Prostate gland (tissue), 2 donors: ENCODE measurements at regions not wholly inside any gene's neighbourhood (a gene's known extent, or its start where the extent isn't known, plus 50 kb on each side); places are given as distances from the start of the nearest gene placed in this dataset.

Experiments
- DNase-seq: peaks from one replicate; pipeline ENCODE4 v3.0.0-alpha.2; 2019; ENCODE audit warnings: low spot score
- H3K27ac ChIP-seq, 2 donors: fragments of 200-600 bp; sonication (generic); 2 replicates each; pipeline ENCODE4 v1.5.1; 2017 to 2019
- H3K27me3 ChIP-seq: fragments of 200-600 bp; sonication (generic); replicated peaks from 2 replicates; pipeline ENCODE4 v1.5.1; 2019; ENCODE audit not compliant: insufficient read depth
- H3K36me3 ChIP-seq, 2 donors: fragments of 200-600 bp; sonication (generic); 1 replicate in 1 of 2; 2 replicates in 1 of 2; pipeline versions ENCODE4 v1.5.1 to v1.8.1; 2017 to 2019
- H3K4me1 ChIP-seq: fragments of 200-600 bp; sonication (generic); replicated peaks from 2 replicates; pipeline ENCODE4 v1.5.1; 2019
- H3K4me3 ChIP-seq, 2 donors: fragments of 200-600 bp; sonication (generic); 2 replicates each; pipeline ENCODE4 v1.5.1; 2017 to 2019
- H3K9me3 ChIP-seq: fragments of 200-600 bp; sonication (generic); 2 replicates; pipeline ENCODE4 v1.5.1; 2017
- POLR2A ChIP-seq: fragments of 450-650 bp; IDR thresholded peaks from one replicate; pipeline ENCODE4 v1.6.1; 2016; ENCODE audit warnings: antibody characterized with exemption, mild to moderate bottlenecking
- POLR2AphosphoS5 ChIP-seq: sonication (generic); formaldehyde crosslinking; IDR thresholded peaks from one replicate; pipeline ENCODE4 v1.6.1; 2017; ENCODE audit warnings: antibody characterized with exemption
- WGBS: methylation state at CpG from one replicate; pipeline ENCODE4 v1.1.5; 2018; 5-methylcytosine and 5-hydroxymethylcytosine counted together
- intact Hi-C: fragments of 100-400 bp; cut with DNase I; formaldehyde crosslinking; loops from one replicate; pipeline ENCODE4 v1.14.2; 2022
- TF ChIP-seq, protein P1 (sequence below), 4 experiments: fragments of 200-600 bp in 2 of 4; fragments of 450-650 bp in 2 of 4; sonication (generic) in 2 of 4; IDR thresholded peaks; 1 replicate in 3 of 4; 2 replicates in 1 of 4; pipeline ENCODE4 v1.5.1; 2016 to 2019; ENCODE audit warnings: antibody characterized with exemption in 4 of 4, mild to moderate bottlenecking in 2 of 4, moderate library complexity in 2 of 4

DNA sequence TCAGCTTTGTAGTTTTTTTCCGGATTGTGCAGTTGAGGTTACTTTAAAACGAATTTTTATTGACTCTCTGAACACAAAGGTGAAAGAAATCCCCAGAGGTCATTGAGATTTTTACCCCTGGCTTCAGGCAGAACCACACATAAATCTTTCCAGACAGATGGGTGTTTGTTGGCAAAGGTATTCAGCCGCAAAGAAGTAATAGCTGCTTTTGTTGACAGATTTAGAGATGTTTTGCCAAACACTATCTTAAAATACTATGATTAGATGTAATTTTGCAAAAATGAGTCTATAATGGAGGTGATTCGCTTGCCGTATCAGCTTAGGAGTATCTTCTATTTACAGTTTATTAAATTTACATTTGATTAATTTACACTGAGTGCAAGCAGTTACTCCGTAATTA lies 418.3 kb upstream of the CLINT1 start:
- no peaks in the 10 kb centered on the region for H3K9me3 ChIP-seq
- H3K4me1 ChIP-seq: no peaks in the 10 kb centered on the region
- no peak for TF ChIP-seq POLR2AphosphoS5
- TF ChIP-seq, protein P1, sequence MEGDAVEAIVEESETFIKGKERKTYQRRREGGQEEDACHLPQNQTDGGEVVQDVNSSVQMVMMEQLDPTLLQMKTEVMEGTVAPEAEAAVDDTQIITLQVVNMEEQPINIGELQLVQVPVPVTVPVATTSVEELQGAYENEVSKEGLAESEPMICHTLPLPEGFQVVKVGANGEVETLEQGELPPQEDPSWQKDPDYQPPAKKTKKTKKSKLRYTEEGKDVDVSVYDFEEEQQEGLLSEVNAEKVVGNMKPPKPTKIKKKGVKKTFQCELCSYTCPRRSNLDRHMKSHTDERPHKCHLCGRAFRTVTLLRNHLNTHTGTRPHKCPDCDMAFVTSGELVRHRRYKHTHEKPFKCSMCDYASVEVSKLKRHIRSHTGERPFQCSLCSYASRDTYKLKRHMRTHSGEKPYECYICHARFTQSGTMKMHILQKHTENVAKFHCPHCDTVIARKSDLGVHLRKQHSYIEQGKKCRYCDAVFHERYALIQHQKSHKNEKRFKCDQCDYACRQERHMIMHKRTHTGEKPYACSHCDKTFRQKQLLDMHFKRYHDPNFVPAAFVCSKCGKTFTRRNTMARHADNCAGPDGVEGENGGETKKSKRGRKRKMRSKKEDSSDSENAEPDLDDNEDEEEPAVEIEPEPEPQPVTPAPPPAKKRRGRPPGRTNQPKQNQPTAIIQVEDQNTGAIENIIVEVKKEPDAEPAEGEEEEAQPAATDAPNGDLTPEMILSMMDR (IDR thresholded peaks at IDR 0.05): no peak
- TF ChIP-seq POLR2A: no peak
- H3K4me3 ChIP-seq: no peak overlapping the region
- intact Hi-C loops: no loop called here
- H3K27me3 ChIP-seq: no peaks in the 10 kb centered on the region
- no peak for DNase-seq
- WGBS: 59% methylated on average over 6 of the region's 6 CpGs
- no peaks in the 10 kb centered on the region for H3K36me3 ChIP-seq
- no peak overlapping the region for H3K27ac ChIP-seq

DNA sequence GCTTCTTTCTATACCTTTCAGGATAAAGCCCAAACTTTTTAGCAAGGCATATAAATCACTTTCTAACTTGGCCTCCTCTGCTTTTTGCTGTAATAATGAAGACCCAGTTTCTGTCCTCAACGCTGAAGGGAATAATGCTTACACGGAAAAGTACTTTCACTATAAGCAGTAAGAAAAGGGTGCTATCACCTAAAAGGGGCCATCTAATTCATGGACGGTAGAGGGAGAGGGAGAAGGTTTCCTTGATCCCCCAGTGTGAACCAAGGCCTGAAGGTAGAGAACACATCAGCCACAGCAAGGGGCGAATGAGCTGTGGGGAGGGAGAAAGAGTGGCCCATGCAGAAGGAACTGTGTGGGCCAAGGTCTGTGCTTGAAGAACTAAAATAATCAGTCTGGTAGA lies 417.7 kb upstream of the CLINT1 start:
- WGBS: 90% methylated on average over 4 of the region's 4 CpGs
- DNase-seq: no peak
- no peaks in the 10 kb centered on the region for H3K4me1 ChIP-seq
- no peak overlapping the region for H3K4me3 ChIP-seq
- TF ChIP-seq POLR2A: no peak
- no peak for TF ChIP-seq POLR2AphosphoS5
- TF ChIP-seq, protein P1 (IDR thresholded peaks at IDR 0.05): no peak
- no peaks in the 10 kb centered on the region for H3K36me3 ChIP-seq
- no peak overlapping the region for H3K27ac ChIP-seq
- no peaks in the 10 kb centered on the region for H3K9me3 ChIP-seq
- H3K27me3 ChIP-seq: no peaks in the 10 kb centered on the region
- intact Hi-C loops: no loop called here

DNA sequence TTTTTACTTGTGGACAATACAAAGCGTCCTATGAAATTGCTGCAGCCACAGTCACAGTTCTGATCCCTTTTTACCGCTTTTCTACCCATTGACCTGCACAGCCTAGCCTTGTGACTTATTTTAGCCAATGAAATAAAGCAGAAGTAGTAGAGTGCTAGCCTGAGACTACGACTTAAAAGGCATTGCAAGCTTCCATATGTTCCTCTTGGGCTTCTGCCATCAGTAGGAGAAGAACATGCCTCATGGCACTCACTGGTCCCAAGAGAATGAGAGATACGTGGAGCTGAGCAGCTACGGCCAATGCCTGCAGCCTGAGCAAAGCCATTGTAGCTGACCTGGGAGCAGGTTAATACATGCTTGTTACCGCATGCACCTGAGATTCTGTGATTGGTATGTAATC lies 416.6 kb upstream of the CLINT1 start:
- Histone ChIP-seq H3K9me3 (no peaks in the 10 kb centered on the region), H3K27ac (no peak overlapping the region), H3K4me1 (no peaks in the 10 kb centered on the region), H3K4me3 (no peak overlapping the region), H3K27me3 (no peaks in the 10 kb centered on the region), H3K36me3 (no peaks in the 10 kb centered on the region)
- TF ChIP-seq, protein P1 (IDR thresholded peaks at IDR 0.05): no peak
- TF ChIP-seq POLR2A: no peak
- no peak for TF ChIP-seq POLR2AphosphoS5
- DNase-seq: no peak
- 94% methylated on average over 6 of the region's 6 CpGs for WGBS
- intact Hi-C loops: no loop called here

DNA sequence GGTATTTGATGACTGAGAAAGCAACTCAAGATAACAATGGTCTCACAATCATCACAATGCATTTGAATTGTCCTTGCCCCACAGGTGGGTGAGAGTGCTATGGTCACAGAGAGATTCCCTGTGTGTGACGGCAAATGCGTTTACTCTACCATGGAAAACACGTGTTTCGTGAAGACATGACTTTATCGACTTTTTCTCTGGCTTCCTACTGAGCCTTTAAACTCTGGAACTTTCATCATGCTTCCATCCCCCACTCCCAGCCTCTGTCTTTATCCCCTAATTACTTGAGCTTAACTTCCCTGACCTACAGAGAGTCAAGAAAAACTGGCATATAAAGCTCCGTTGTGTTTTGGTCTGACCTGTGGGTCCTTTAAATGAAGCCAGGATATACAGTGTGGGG lies 414.1 kb upstream of the CLINT1 start:
- Histone ChIP-seq H3K27ac (no peak overlapping the region), H3K36me3 (no peaks in the 10 kb centered on the region), H3K27me3 (no peaks in the 10 kb centered on the region), H3K4me3 (no peak overlapping the region), H3K9me3 (no peaks in the 10 kb centered on the region), H3K4me1 (no peaks in the 10 kb centered on the region)
- TF ChIP-seq, protein P1 (IDR thresholded peaks at IDR 0.05): no peak
- TF ChIP-seq POLR2AphosphoS5 (no peak), POLR2A (no peak)
- intact Hi-C loops: no loop called here
- DNase-seq: no peak
- WGBS: 68% methylated on average over 6 of the region's 6 CpGs

DNA sequence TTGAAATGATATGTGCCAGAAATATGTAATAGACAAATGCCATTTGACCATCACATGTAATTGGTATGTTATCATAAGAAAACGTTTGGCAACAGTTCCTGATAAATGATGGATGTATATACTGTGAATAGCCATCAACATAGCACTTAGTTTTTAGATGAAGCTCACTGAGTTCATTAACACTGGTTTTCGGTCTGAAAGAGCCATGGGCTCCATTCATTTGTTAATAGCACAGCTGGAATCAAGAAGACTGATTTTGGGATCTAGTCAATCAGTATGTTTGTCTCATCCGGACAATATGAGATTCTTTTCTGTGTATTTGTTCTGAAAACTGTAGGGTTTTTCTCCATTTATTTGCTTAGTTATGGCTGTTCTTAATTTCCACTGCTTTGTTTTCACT lies 413.5 kb upstream of the CLINT1 start:
- intact Hi-C loops: no loop called here

More for the DNA sequence above, 413.5 kb upstream of the CLINT1 start:
- WGBS: 66% methylated on average over 3 of the region's 3 CpGs
- Histone ChIP-seq H3K36me3 (no peaks in the 10 kb centered on the region), H3K27ac (no peak overlapping the region), H3K9me3 (no peaks in the 10 kb centered on the region), H3K4me1 (no peaks in the 10 kb centered on the region), H3K4me3 (no peak overlapping the region), H3K27me3 (no peaks in the 10 kb centered on the region)
- DNase-seq: no peak
- TF ChIP-seq POLR2A (no peak), POLR2AphosphoS5 (no peak)
- TF ChIP-seq, protein P1 (IDR thresholded peaks at IDR 0.05): no peak
